ENCODE measurements at regions not wholly inside any gene's neighbourhood (a gene's known extent, or its start where the extent isn't known, plus 50 kb on each side); places are given as distances from the start of the nearest gene placed in this dataset.

- intact Hi-C loops (cut with DNase I, micrococcal nuclease): no loop called here
Measured at GRCh38 chr20:62563561-62563960, 78.7 kb upstream of the SLCO4A1 start.

GRCh38 chr20:62564456-62565245, 77.7 kb upstream of the SLCO4A1 start:
- Histone ChIP-seq H3K27ac (ENCODE audit: low read depth in 1 of 2, low read length in 2 of 2) (no peak overlapping the region), H3K4me1 (ENCODE audit: insufficient read depth, low read length) (no peaks in the 10 kb centered on the region), H3K9me3 (ENCODE audit: control insufficient read depth in 1 of 2, insufficient read depth in 1 of 2, low read length in 2 of 2) (no peaks in the 10 kb centered on the region), H3K36me3 (ENCODE audit: insufficient read depth, low read length) (no peaks in the 10 kb centered on the region), H3K27me3 (ENCODE audit: control insufficient read depth in 1 of 2, insufficient read depth in 2 of 2, low read length in 2 of 2) (peaks cover 10 to 12% of the 10 kb centered on the region in 2 experiments), H3K4me3 (ENCODE audit: low read length) (no peak overlapping the region)
- DNase-seq: no peak
- ATAC-seq (ENCODE audit: poor library complexity): no peak
- Mint-ChIP-seq H3K27ac (no peak overlapping the region), H3K9me3 (no peaks in the 10 kb centered on the region), H3K27me3 (peaks cover 32% of the 10 kb centered on the region), H3K4me3 (no peak overlapping the region), H3K4me1 (ENCODE audit: low read depth) (no peaks in the 10 kb centered on the region), H3K36me3 (ENCODE audit: low read depth) (no peaks in the 10 kb centered on the region)
- ChIA-PET CTCF (no interaction called here), POLR2A (no interaction called here)
- TF ChIP-seq CTCF (IDR thresholded peaks at IDR 0.05): no peak
- intact Hi-C loops (cut with DNase I, micrococcal nuclease): no loop called here

More at GRCh38 chr20:62563561-62563960, 78.7 kb upstream of the SLCO4A1 start:
- no peak for TF ChIP-seq CTCF (IDR thresholded peaks at IDR 0.05)
- Mint-ChIP-seq H3K27ac (no peak overlapping the region), H3K27me3 (peaks cover 31% of the 10 kb centered on the region), H3K36me3 (ENCODE audit: low read depth) (no peaks in the 10 kb centered on the region), H3K4me1 (ENCODE audit: low read depth) (no peaks in the 10 kb centered on the region), H3K9me3 (no peaks in the 10 kb centered on the region), H3K4me3 (no peak overlapping the region)
- H3K36me3 ChIP-seq (ENCODE audit: insufficient read depth, low read length): no peaks in the 10 kb centered on the region
- no peaks in the 10 kb centered on the region for H3K4me1 ChIP-seq (ENCODE audit: insufficient read depth, low read length)
- no peak for DNase-seq
- ChIA-PET POLR2A (no interaction called here), CTCF (no interaction called here)
- no peak overlapping the region for H3K4me3 ChIP-seq (ENCODE audit: low read length)
- no peaks in the 10 kb centered on the region for H3K9me3 ChIP-seq (ENCODE audit: control insufficient read depth in 1 of 2, insufficient read depth in 1 of 2, low read length in 2 of 2)
- H3K27ac ChIP-seq (ENCODE audit: low read depth in 1 of 2, low read length in 2 of 2): no peak overlapping the region
- H3K27me3 ChIP-seq (ENCODE audit: control insufficient read depth in 1 of 2, insufficient read depth in 2 of 2, low read length in 2 of 2): peaks cover 10 to 12% of the 10 kb centered on the region in 2 experiments
- no peak for ATAC-seq (ENCODE audit: poor library complexity)

- intact Hi-C loops (cut with DNase I, micrococcal nuclease): no loop called here
- Histone ChIP-seq H3K27ac (ENCODE audit: low read depth in 1 of 2, low read length in 2 of 2) (no peak overlapping the region), H3K9me3 (ENCODE audit: control insufficient read depth in 1 of 2, insufficient read depth in 1 of 2, low read length in 2 of 2) (no peaks in the 10 kb centered on the region), H3K36me3 (ENCODE audit: insufficient read depth, low read length) (no peaks in the 10 kb centered on the region), H3K4me3 (ENCODE audit: low read length) (no peak overlapping the region), H3K4me1 (ENCODE audit: insufficient read depth, low read length) (no peaks in the 10 kb centered on the region), H3K27me3 (ENCODE audit: control insufficient read depth in 1 of 2, insufficient read depth in 2 of 2, low read length in 2 of 2) (peaks cover 6 to 10% of the 10 kb centered on the region in 2 experiments)
- Mint-ChIP-seq H3K27me3 (peaks cover 25% of the 10 kb centered on the region), H3K4me3 (no peak overlapping the region), H3K4me1 (ENCODE audit: low read depth) (no peaks in the 10 kb centered on the region), H3K36me3 (ENCODE audit: low read depth) (no peaks in the 10 kb centered on the region), H3K9me3 (peaks cover 2% of the 10 kb centered on the region), H3K27ac (no peak overlapping the region)
- TF ChIP-seq CTCF (IDR thresholded peaks at IDR 0.05): no peak
- DNase-seq: no peak
- ChIA-PET POLR2A (no interaction called here), CTCF (no interaction called here)
- ATAC-seq (ENCODE audit: poor library complexity): no peak
Measured at GRCh38 chr20:62566266-62566665, 76.0 kb upstream of the SLCO4A1 start.
